Keratinocyte (primary cell): ENCODE measurements at regions not wholly inside any gene's neighbourhood (a gene's known extent, or its start where the extent isn't known, plus 50 kb on each side); places are given as distances from the start of the nearest gene placed in this dataset.

Experiments used
- CTCF ChIP-seq, 3 experiments: IDR thresholded peaks in 1 of 3; conservative IDR thresholded peaks in 1 of 3; optimal IDR thresholded peaks in 1 of 3; 2 replicates in 2 of 3; 3 replicates in 1 of 3; pipeline versions ENCODE3 to v1.5.1; 2011; ENCODE audit warnings: low read length in 3 of 3, mild to moderate bottlenecking in 3 of 3, moderate library complexity in 2 of 3, control low read depth in 1 of 3, inconsistent platforms in 1 of 3; ENCODE audit not compliant: insufficient read depth in 2 of 3; ENCODE audit errors: extremely low read depth in 1 of 3
- EZH2 ChIP-seq: IDR thresholded peaks from one replicate; pipeline ENCODE4 v1.6.1; 2012; ENCODE audit warnings: inconsistent platforms, mild to moderate bottlenecking, low read length, moderate library complexity

- TF ChIP-seq CTCF (optimal IDR thresholded peaks at IDR 0.05 in 1 of 3, IDR thresholded peaks at IDR 0.05 in 1 of 3, conservative IDR thresholded peaks at IDR 0.05 in 1 of 3; ENCODE audit: extremely low read depth in 1 of 3, insufficient read depth in 2 of 3, low read length in 3 of 3) (no peak), EZH2 (no peak)
Observed at GRCh38 chr3:22439626-22440025, 688.6 kb upstream of the ZNF385D start.
